Bronchial epithelial cell (primary cell): ENCODE measurements at regions not wholly inside any gene's neighbourhood (a gene's known extent, or its start where the extent isn't known, plus 50 kb on each side); places are given as distances from the start of the nearest gene placed in this dataset.
A peak's percentile ranks its signal among the peaks of the same experiment; 100 is the strongest.

ENCODE experiments used
- DNase-seq: peaks from one replicate; pipeline ENCODE4 v3.0.0-alpha.2; 2010; ENCODE audit warnings: low read depth
- FAIRE-seq: peaks from 2 replicates; lab custom pipeline; 2011; peaks lifted over from hg19 to GRCh38; lab: Jason Lieb, UNC
- H3K27me3 ChIP-seq: 2 replicates; pipeline ENCODE4 v1.5.1; 2011; ENCODE audit warnings: low read length; ENCODE audit not compliant: control insufficient read depth, insufficient read depth
- H3K36me3 ChIP-seq: 2 replicates; pipeline ENCODE4 v1.5.1; 2011; ENCODE audit warnings: low read length; ENCODE audit not compliant: control insufficient read depth, insufficient read depth
- H3K4me3 ChIP-seq: 2 replicates; pipeline ENCODE4 v1.5.1; 2011; ENCODE audit warnings: mild to moderate bottlenecking, low read depth, low read length, control low read depth
- TF ChIP-seq, protein P1 (sequence below): IDR thresholded peaks from 2 replicates; pipeline ENCODE4 v1.5.1; 2011; ENCODE audit warnings: mild to moderate bottlenecking, moderate library complexity, low read length, control low read depth, inconsistent platforms; ENCODE audit not compliant: insufficient read depth, severe bottlenecking

GRCh38 chr1:217091561-217091960 lies 368.3 kb upstream of the ESRRG start:
- FAIRE-seq, result no peak
- peaks cover 2% of the 10 kb centered on the region for H3K27me3 ChIP-seq
- TF ChIP-seq, protein P1, sequence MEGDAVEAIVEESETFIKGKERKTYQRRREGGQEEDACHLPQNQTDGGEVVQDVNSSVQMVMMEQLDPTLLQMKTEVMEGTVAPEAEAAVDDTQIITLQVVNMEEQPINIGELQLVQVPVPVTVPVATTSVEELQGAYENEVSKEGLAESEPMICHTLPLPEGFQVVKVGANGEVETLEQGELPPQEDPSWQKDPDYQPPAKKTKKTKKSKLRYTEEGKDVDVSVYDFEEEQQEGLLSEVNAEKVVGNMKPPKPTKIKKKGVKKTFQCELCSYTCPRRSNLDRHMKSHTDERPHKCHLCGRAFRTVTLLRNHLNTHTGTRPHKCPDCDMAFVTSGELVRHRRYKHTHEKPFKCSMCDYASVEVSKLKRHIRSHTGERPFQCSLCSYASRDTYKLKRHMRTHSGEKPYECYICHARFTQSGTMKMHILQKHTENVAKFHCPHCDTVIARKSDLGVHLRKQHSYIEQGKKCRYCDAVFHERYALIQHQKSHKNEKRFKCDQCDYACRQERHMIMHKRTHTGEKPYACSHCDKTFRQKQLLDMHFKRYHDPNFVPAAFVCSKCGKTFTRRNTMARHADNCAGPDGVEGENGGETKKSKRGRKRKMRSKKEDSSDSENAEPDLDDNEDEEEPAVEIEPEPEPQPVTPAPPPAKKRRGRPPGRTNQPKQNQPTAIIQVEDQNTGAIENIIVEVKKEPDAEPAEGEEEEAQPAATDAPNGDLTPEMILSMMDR, result no peak
- no peak for DNase-seq
- H3K36me3 ChIP-seq, result no peaks in the 10 kb centered on the region
- no peak overlapping the region for H3K4me3 ChIP-seq

GRCh38 chr1:217090060-217090911 lies 367.1 kb upstream of the ESRRG start:
- H3K36me3 ChIP-seq, result no peaks in the 10 kb centered on the region
- H3K27me3 ChIP-seq, result peaks cover 2% of the 10 kb centered on the region
- DNase-seq (no peak), FAIRE-seq (no peak)
- TF ChIP-seq, protein P1, result no peak
- no peak overlapping the region for H3K4me3 ChIP-seq

- DNase-seq, result peak; percentile 26
- Histone ChIP-seq H3K4me3 (peak overlapping the region; percentile 17), H3K27me3 (peaks cover 2% of the 10 kb centered on the region), H3K36me3 (no peaks in the 10 kb centered on the region)
- TF ChIP-seq, protein P1, result no peak
- FAIRE-seq, result no peak
Measured at GRCh38 chr1:217089361-217090014, 366.3 kb upstream of the ESRRG start.

- TF ChIP-seq, protein P1, result no peak
- H3K27me3 ChIP-seq, result peaks cover 2% of the 10 kb centered on the region
- no peak overlapping the region for H3K4me3 ChIP-seq
- H3K36me3 ChIP-seq, result no peaks in the 10 kb centered on the region
- FAIRE-seq (no peak), DNase-seq (no peak)
Measured at GRCh38 chr1:217088521-217089284, 365.5 kb upstream of the ESRRG start.

DNA sequence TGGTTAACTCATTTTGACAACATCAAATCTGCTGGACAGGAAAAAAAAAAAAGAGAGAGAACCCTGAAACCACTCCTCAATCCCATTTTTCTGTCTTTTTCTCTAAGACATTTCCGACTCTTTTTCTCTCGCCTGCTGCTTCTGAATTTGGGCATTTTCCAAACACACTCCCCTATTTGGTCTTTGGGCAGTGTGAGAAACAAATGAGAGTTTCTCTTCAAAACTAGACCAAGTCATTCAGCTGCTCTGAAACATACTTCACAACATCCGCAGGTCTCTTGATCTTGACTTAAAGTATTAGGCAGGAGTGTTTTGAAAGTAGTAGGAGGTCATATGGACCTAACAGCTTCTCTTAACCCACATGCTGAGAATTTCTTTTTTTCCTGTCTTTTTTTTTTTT lies 364.8 kb upstream of the ESRRG start:
- no peak for FAIRE-seq
- H3K27me3 ChIP-seq, result peaks cover 2% of the 10 kb centered on the region

More for the DNA sequence above, 364.8 kb upstream of the ESRRG start:
- no peak for DNase-seq
- no peak overlapping the region for H3K4me3 ChIP-seq
- TF ChIP-seq, protein P1, result no peak
- H3K36me3 ChIP-seq, result no peaks in the 10 kb centered on the region
